ENCODE measurements at regions not wholly inside any gene's neighbourhood (a gene's known extent, or its start where the extent isn't known, plus 50 kb on each side); places are given as distances from the start of the nearest gene placed in this dataset.

DNA sequence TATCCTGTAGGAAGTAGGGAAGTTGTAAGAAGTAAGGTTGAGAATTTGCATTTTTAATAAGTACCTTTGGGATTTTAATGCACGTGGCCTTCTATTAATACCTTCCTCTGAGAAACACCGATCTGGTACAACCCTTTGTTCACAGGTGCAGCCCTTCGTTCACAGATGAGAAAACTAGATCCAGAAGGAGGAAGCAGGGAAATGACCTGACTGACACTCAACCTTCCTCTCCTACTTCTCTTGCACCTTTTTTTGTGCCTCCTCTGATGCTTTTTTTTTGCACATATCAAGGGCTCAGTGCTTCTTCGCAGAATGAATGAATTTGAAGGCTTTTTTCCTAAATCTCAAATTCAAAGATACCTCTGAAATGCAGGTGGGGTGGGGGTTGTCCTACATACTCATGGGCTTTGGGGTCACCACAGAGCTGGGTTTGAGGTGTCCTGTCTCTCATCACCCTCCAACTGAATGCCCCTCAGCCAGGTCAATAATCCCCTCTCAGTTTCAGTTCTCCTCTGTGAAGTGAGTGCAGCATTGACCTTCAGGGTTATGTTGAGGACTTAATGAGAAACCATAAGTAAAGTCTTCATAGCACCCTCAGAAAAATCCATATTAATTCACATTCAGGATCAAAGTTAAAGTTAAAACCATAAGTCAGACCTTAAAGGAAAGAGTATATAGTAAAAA is 161.5 kb upstream of the CTNNB1 start:
- DNase-seq (ENCODE audit: low read depth) = no peak

DNA sequence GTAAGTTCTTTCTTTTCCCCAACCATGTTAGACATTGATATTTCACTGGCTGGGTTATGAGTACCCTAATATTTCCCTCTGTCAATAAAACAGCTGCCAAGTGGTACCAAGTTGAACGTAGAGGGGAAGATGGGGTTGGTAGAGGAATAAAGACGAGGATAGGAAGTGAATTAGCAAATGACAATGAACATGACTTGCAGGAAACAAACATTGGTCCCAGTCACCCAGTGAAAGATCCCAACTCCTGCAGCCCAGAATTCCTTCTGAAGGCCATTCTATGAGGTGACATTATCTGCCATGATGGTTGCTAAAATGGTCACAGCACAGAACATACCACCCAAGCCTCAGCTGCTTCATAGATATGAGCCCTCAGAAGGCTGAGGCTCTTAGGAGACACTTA is 159.0 kb upstream of the CTNNB1 start:
- DNase-seq (ENCODE audit: low read depth) = no peak

DNA sequence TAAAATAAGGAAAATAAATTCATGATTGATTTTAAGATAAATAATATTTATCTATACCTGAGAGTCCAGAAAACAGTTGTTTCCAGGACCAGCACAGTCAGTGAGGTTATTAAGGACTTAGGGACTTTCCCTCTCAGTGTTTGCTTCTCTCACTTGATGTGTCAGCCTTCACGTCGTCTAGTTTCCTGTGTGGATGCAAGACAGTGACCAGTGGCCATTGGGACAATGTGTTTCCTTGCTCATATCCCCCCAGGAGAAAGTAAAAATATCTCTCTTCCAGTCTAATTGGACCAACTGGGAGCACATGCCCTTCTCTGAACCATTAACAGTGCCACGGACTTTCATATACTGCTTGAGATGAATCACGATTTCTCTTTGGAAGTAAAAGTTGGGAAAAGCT is 157.8 kb upstream of the CTNNB1 start:
- DNase-seq (ENCODE audit: low read depth) = peak; percentile 9

DNA sequence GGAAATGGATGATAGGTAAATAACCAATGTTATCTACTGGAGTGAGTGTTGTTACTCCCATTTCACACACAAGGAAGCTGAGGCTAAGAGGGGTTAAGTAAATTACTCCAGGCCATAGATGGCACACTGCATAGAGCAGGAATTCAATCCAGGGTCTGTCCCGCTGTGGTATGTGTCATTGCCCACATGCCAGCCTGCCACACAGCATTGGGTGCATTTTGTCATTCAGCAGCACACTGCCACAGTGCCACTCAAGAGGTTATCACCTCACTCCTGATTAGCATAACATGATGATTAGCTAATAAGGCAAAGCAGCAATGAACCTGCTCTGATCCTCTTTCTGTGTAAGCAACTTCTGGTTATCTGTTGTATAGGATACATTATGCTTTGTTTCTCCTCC is 157.4 kb upstream of the CTNNB1 start:
- no peak for DNase-seq (ENCODE audit: low read depth)

DNA sequence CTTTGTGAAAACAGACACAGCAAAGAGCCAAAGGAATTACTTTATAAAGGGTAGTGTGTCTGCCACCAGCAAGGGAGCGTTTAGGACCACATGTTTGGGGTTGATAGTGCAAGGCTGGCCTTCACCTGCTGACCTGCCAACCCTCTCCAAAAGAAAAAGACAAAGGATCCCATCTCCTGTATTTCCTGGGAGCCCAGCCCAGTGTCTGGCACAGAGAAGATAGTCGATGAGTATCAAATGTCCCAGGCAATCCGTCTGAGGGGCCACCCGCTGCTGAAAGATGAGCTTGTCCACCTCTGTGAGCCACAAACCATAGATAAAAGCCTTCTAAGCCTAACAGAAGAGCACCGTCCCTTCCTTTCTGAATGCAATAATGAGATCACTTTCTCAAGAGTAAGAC is 154.8 kb upstream of the CTNNB1 start:
- DNase-seq (ENCODE audit: low read depth) = no peak

DNA sequence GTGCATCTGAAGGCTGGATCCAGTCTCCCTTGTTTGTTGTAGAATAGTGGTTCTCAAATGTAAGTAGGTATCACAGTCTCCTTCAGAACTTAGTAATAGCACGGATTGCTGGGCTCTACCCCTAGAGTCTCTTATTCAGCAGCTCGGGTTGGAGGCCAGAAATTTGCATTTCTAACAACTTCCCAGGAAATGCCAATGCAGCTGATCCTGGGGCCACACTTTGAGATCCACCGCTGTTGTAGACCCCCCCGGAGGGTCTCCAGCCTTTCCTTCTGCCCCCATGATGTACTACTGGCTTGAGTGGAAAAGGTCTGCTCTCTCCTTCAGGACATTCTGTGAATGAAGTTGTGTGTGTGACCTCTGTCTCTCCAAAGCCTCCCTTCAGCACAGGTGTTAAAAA is 153.8 kb upstream of the CTNNB1 start:
- DNase-seq (ENCODE audit: low read depth) = no peak

DNA sequence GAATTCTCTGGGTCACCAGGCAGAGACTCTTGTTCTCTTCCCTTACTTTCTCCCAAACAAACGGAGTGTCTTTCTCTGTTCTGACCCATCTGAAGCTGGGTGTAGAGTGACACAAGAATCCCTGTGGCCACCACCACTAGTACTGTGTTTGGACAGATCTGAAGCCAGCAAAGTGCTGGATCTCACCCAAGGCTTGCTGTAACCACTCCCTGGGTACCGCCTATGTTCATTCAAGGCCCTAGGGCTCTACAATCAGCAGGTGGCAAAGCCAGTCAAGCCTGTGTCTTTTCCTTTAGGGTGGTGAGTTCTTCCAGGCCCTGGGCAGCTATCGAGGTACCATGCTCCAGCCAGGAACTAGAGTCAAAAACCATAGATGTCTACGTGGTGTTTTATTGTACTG is 149.2 kb upstream of the CTNNB1 start:
- no peak for DNase-seq (ENCODE audit: low read depth)

DNA sequence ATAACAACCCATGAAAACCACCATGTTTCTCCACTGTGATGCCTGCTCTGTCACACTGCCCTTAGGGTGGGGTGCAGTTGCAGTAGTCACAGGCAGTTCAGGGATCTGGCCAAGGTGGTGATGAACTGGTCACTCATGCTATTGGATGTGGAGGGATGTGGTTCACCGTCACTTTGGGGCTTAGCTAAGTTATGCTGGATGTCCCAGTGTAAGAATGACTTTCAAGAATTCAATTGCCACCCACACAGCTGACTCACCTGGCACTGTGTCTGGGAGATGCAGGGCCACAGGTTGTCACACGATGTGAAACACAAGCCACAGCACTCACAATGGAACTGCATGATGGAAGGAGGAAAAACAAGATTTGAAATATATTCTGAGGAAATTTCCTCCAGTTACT is 146.1 kb upstream of the CTNNB1 start:
- DNase-seq (ENCODE audit: low read depth) = peak; percentile 3

DNA sequence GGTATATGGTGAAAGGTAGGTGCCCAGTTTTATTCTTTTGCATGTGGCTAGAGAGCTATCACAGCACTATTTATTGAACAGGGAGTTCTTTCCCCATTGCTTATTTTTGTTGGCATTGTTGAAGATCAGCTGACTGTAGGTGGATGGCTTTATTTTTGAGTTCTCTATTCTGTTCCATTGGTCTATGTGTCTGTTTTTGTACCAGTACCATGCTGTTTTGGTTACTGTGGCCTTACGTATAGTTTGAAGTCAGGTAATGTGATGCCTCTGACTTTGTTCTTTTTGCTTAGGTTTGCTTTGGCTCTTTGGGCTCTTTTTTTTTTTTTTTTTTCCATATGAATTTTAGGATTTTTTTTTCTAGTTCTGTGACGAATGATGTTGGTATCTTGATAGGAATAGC is 139.2 kb upstream of the CTNNB1 start:
- DNase-seq (ENCODE audit: low read depth) = no peak

DNA sequence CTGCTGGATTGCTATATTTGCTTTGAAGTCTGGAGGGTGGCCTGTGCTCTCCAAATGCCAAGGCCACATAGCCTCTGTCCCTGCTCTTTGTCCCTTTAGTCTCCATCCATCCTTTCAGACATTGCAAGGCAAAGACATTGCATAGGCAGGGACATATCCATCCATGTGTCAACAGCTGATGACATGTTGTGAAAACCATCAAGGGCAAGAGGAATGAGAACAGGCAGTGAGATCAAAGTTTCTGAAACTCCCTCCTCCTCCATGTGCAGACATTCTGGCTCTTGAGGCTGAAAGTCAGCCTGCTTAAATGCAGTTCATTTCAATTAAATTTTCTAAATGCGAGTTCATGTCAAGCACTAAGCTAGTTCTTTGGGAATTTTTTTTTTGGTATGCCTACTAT is 135.2 kb upstream of the CTNNB1 start:
- no peak for DNase-seq (ENCODE audit: low read depth)

DNA sequence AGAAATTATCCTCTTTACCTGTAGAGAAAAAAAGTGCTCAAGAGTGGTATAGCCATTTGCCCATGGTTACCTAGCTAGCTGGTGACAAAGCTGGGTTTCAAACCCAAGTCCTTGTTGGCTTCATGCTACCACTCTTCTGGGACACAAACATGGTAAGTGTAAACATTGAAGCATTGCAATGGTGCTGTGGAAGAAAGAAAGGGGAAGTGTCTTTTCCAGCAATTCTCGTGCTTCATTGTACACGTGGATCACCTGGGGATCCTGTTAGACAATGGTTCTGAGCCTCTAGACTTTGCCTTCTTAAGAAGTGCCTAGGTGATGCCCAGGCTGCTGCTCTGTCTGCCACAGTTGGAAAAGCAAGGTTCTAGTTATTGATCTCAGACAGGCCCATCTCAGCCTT is 134.8 kb upstream of the CTNNB1 start:
- no peak for DNase-seq (ENCODE audit: low read depth)

DNA sequence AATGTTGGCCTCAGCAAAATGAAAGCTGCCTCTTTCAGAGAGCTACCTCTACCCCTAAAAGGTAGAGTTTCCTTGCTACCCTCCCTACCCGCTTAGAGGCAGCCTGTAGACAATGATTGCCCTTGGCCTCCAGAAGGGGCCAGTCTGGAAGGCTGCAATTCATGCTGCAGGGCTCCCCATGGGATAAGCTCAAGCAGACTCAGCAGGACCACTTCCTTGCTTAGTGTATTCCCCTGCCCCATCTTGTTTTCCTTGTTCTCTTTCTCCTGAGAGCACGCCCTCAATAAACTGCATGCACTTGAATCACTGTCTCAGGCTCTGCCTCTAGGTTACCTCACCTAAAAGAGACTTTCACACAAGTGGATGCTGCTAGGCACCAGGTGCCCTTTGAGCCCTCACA is 134.0 kb upstream of the CTNNB1 start:
- DNase-seq (ENCODE audit: low read depth) = no peak

DNA sequence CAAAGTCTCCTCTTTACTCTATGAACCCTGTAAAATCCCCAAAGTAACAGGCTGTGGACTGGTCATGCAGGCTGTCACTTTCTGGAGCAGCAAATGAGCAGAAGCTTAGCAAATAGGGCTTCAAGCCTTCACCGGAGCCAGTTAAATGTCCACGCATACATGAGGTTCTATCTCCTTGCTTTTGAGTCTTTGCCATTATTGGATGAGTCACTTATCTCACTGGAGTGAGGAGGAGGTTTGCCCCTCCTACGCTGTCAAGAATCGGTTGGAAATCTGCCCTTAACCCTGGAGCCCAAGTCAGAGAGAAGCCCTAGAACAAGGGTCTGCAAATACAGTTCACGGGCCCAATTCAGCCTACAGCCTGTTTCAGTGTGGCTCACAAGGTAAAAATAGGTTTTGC is 126.1 kb upstream of the CTNNB1 start:
- no peak for DNase-seq (ENCODE audit: low read depth)

DNA sequence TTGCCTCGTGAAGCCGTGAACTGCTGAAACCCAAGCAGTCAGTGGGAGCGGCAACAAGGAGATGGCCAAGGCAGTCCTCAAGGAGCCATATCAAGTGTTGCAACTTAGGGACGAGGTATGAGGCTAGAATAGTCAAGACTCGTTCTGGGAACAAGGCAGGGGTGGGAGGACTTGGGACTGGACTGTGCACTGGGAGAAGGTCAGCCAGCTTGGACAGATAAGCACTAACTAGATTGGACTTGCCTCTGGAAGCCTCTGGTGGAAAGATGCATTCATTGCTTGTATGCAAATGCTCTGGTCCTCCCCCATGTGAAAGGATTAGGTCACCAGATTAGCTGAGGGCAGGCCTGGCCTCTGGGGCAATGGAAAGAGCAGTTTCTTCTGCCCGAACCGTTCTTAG is 123.3 kb upstream of the CTNNB1 start:
- DNase-seq (ENCODE audit: low read depth) = no peak

DNA sequence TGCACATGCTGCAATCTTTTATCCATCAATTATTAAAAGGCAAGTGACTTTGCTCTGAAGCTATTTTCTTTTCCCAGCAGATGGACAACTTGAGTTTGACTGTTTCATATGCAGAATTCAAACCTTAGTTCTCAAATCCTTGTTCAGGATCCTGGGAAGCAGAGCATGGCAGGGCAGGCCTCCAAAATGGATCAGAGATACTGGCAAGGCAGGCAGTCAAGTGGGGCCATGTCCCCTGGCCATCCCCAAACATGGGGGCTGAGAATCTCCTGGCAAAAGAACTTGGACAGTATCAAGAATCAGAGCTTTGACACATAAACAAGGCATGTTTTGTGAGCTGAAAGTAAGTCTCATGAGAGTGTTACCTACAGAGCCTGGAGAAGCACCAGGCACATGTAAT is 122.9 kb upstream of the CTNNB1 start:
- DNase-seq (ENCODE audit: low read depth) = no peak

DNA sequence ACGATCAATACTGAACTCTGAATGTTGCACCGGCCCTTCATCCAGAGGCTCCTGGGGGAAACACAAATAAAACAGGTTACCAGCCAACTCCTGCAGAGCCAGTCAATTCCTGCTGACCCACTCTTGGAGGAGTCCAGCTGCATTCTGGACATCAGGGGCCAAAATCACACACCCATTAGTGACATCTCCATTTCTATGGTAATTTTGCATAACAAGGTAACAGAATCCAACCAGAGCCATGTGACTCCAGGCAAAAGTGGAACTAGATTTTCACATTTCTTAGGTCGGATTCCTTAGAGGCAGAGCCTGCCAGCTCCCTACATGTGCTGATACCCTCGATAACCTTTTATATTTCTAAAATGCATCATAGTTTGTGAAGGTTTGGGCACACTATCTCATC is 119.2 kb upstream of the CTNNB1 start:
- DNase-seq (ENCODE audit: low read depth) = no peak

DNA sequence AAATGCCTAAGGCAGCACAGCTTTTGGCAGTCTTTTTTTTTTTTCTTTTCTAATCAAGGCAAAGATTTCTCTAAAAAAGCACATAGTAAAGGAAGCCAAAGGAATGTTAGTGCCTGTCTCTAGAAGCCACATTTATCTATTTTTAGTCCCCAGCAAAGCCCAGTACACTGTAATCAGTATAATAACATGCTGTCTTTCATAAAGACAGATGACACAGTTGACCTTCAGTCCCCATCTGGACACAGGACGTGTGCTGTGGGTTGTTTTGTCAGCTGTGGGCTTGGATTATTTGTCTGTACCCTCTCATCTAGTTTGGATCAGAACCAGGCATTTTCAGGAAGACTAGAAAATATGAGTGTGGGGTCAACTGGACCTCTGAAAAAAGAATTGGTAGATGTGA is 110.4 kb upstream of the CTNNB1 start:
- DNase-seq (ENCODE audit: low read depth) = no peak

DNA sequence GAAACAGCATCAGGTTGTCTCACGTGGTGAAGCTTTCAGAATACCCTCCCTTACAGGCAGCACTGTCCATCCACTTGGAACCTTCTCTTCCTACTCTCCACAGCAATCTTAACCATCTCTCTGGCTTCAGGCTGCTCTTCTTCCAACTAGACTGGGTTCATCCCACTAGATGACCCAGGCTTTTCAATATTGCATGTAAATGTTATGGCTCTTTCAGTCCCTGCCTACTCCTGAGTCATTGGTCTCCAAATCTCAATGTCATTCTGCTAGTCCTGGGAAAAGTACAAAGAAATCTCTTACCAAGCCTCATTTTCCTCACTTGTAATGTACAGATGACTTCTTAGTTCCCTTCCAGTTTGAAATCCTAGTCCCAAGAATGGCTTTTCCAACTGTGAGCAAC is 109.7 kb upstream of the CTNNB1 start:
- no peak for DNase-seq (ENCODE audit: low read depth)

DNA sequence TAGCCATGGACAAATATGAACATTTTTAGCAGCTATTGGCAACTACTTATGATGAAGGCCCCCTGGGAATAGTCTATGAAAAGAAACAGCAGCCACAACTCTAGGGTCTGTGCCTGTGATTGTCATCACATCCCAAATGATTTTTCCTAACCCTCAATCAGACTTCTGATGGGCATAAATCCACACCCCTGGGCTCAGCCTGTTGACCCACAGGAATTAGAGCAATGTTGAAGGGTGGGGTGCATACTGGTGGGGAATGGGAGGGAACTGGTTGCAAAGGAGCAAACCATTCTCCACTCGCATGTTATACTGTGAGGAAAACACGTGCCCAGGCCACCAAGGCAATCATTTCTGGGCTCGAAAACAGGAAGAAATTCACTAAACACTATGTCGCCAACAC is 106.5 kb upstream of the CTNNB1 start:
- no peak for DNase-seq (ENCODE audit: low read depth)

DNA sequence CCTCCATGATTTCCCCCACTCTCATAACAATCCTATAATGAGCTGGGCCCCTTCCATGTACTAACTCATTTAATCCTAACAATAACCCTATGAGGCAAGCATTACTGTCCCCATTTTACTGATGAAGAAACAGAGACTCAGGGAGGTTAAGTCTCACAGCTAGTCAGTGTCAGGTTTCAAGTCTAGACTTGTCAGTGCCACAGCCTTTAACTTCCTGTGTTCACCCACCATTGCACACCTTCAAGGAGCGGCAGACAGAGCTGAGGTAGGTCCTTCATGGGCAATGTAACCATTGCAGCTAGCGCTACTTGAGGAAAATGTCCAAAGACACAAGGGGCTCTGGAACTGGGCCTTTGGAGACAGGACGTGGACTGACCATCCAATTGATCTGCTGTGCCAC is 105.8 kb upstream of the CTNNB1 start:
- DNase-seq (ENCODE audit: low read depth) = no peak

DNA sequence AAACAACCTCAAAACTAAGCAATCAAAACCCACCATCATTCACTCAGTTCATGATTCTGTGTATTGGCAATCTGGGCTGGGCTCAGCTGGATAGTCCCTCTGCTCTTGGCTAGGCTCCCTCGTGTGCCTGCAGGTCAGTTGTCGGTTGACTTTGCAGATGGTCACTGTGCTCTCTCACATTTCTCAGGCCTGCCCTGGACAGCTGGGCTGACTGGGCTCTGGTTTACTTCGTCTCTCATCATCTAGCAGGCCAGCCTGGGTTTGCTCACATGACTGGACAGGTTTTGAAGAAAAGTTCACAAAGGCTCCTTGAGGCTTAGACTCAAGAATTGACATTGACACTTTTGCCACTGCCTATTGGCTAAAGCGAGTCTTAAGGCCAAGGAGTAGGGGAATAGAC is 105.0 kb upstream of the CTNNB1 start:
- DNase-seq (ENCODE audit: low read depth) = no peak

DNA sequence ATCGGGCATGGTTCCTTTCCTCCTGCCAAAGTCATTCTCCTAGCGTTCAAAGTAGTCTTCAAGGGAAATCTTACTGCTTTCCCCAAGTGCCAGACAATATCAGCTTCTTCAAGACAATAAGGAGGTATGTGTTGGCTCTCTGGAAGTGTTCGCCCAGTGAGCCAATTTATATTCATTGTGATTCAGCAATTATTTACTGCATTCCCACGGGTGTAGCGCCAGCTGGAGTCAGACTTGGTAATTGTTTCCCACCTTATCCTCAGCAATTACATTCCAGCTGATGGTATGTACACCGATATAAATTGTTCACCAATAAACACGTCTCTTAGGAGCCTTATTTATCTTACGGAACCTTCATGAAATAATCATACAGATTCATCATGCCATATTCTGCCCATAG is 103.6 kb upstream of the CTNNB1 start:
- peak; percentile 14 for DNase-seq (ENCODE audit: low read depth)

DNA sequence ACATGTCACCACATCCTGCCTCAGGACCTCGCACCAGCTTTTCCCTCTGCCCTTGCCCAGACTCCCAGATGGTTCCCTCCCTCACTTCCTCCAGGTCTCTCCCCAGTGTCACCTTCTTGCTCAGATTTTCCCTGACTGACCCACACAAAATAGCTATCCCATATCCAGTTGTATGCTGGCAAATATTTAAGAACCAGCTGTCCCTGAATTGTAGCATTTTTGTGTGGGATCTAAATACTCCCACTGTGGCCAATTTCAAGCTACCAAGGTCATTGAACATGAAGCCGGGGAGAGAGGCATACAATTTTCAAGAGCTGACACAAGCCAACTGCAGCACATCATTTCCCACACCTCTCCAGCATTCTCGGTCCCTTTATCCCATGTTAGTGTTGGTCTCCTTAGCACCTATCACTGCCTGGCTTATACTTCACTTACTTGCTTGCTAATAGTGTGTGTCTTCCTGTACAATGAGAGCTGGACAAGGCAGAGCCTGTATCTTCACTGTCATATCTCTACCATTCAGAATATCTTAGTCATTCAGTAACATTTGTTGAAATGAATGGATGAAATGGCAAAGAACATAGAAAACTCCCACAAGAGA is 101.3 kb upstream of the CTNNB1 start:
- no peak for DNase-seq (ENCODE audit: low read depth)

DNA sequence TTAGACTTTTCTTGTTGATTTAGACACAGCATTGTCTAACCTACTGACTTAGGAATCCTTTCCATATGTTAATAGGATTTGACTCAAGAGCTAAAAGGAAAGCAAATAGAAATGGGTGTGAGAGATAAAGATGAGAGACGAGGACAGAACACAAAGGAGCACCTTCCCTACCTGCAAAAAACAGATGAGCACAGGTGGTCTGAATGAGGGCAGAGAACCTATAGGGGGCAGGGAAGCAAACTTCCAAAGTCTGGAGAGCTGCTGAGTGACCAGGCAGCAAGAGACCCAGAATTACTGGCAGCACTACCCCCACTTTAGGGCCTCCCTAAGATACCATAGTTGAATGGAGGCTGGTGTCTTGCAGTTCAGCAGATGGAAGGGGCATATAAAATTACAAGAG is 98.1 kb upstream of the CTNNB1 start:
- DNase-seq (ENCODE audit: low read depth) = no peak
